Caco-2 (cell line): ENCODE measurements at regions not wholly inside any gene's neighbourhood (a gene's known extent, or its start where the extent isn't known, plus 50 kb on each side); places are given as distances from the start of the nearest gene placed in this dataset.

Source experiments
- BruUV-seq: library from RNA; stranded (reverse); fragments of 400-500 nt; replicated peaks from 2 replicates; lab custom pipeline; 2021; lab: Mats Ljungman, UMichigan
- CTCF ChIA-PET: fragments of 300-600 bp; sonication (Branson Sonifier 250); formaldehyde crosslinking; loops from one replicate; lab custom pipeline; 2022; ENCODE audit warnings: antibody characterized with exemption; lab: Charles Lee
- POLR2A ChIA-PET: fragments of 300-600 bp; sonication (Branson Sonifier 250); formaldehyde crosslinking; loops from one replicate; lab custom pipeline; 2022; ENCODE audit warnings: antibody characterized with exemption; lab: Charles Lee
- DNase-seq, 2 experiments: peaks; one replicate each; pipeline versions ENCODE4 v3.0.0 to v3.0.0-alpha.2; 2020 to 2022
- H3K27me3 ChIP-seq: replicated peaks from 2 replicates; pipeline ENCODE4 v1.6.0; 2011; ENCODE audit warnings: low read length; ENCODE audit not compliant: control insufficient read depth, insufficient read depth
- H3K36me3 ChIP-seq: 2 replicates; pipeline ENCODE4 v1.5.1; 2011; ENCODE audit warnings: low read length; ENCODE audit not compliant: control insufficient read depth, insufficient read depth
- H3K4me1 ChIP-seq: fragments of 250-450 bp; sonication (Bioruptor Pico); 2 replicates; pipeline ENCODE4 v1.5.1; 2020; ENCODE audit warnings: mild to moderate bottlenecking
- H3K4me3 ChIP-seq: 2 replicates; pipeline ENCODE4 v1.5.1; 2011; ENCODE audit warnings: low read depth, mild to moderate bottlenecking, control low read depth, low read length
- H3K9me3 ChIP-seq: fragments of 250-450 bp; sonication (Bioruptor Pico); 2 replicates; pipeline ENCODE4 v1.5.1; 2020; ENCODE audit warnings: mild to moderate bottlenecking, moderate library complexity
- H3K27ac Mint-ChIP-seq: one replicate; pipeline ENCODE4 v1.8.0; 2022; ENCODE audit warnings: mixed read lengths; ENCODE audit not compliant: unreplicated experiment
- H3K27me3 Mint-ChIP-seq: one replicate; pipeline ENCODE4 v1.8.0; 2022; ENCODE audit warnings: mixed read lengths; ENCODE audit not compliant: insufficient read depth, unreplicated experiment
- H3K36me3 Mint-ChIP-seq: one replicate; pipeline ENCODE4 v1.8.0; 2022; ENCODE audit warnings: mild to moderate bottlenecking, mixed read lengths; ENCODE audit not compliant: insufficient read depth, unreplicated experiment
- H3K4me1 Mint-ChIP-seq: one replicate; pipeline ENCODE4 v1.8.0; 2022; ENCODE audit warnings: low read depth, mixed read lengths; ENCODE audit not compliant: unreplicated experiment
- H3K4me3 Mint-ChIP-seq: one replicate; pipeline ENCODE4 v1.8.0; 2022; ENCODE audit warnings: mild to moderate bottlenecking, moderate library complexity, mixed read lengths; ENCODE audit not compliant: unreplicated experiment
- H3K9me3 Mint-ChIP-seq: one replicate; pipeline ENCODE4 v1.8.0; 2022; ENCODE audit warnings: mixed read lengths; ENCODE audit not compliant: unreplicated experiment
- CTCF ChIP-seq, 2 experiments: fragments of 200-600 bp in 1 of 2; IDR thresholded peaks; 1 replicate in 1 of 2; 2 replicates in 1 of 2; pipeline versions ENCODE4 v1.5.1 to v1.8.0; 2011 to 2022; ENCODE audit warnings: antibody characterized with exemption in 1 of 2, control low read depth in 1 of 2, inconsistent platforms in 1 of 2, low read depth in 1 of 2, low read length in 1 of 2, mild to moderate bottlenecking in 1 of 2, moderate library complexity in 1 of 2; ENCODE audit not compliant: insufficient read depth in 1 of 2, severe bottlenecking in 1 of 2, unreplicated experiment in 1 of 2
- intact Hi-C: fragments of 100-400 bp; cut with micrococcal nuclease; formaldehyde crosslinking; loops from one replicate; pipeline ENCODE4 v1.10.0; 2022; ENCODE audit not compliant: unreplicated experiment

- no peak for TF ChIP-seq CTCF (IDR thresholded peaks at IDR 0.05; ENCODE audit: insufficient read depth in 1 of 2, low read depth in 1 of 2, low read length in 1 of 2, severe bottlenecking in 1 of 2, unreplicated experiment in 1 of 2)
- BruUV-seq, result no TSS peak
- H3K27ac Mint-ChIP-seq, result no peak overlapping the region
- no peaks in the 10 kb centered on the region for H3K4me1 Mint-ChIP-seq
- POLR2A ChIA-PET, result no interaction called here
- H3K4me3 ChIP-seq, result no peak overlapping the region
- no peaks in the 10 kb centered on the region for H3K4me1 ChIP-seq
- no peaks in the 10 kb centered on the region for H3K9me3 ChIP-seq
- no peaks in the 10 kb centered on the region for H3K9me3 Mint-ChIP-seq
- CTCF ChIA-PET, result no interaction called here
- no peaks in the 10 kb centered on the region for H3K36me3 ChIP-seq
- H3K27me3 ChIP-seq, result no peaks in the 10 kb centered on the region
- H3K36me3 Mint-ChIP-seq, result no peaks in the 10 kb centered on the region
- intact Hi-C loops, result no loop called here
- H3K27me3 Mint-ChIP-seq, result peaks cover 4% of the 10 kb centered on the region
- H3K4me3 Mint-ChIP-seq, result no peak overlapping the region
- no peak for DNase-seq
Measured at GRCh38 chr1:114203595-114204128, 50.0 kb upstream of the SYT6 start.
